ENCODE measurements at regions not wholly inside any gene's neighbourhood (a gene's known extent, or its start where the extent isn't known, plus 50 kb on each side); places are given as distances from the start of the nearest gene placed in this dataset.

- TF ChIP-seq CTCF (conservative IDR thresholded peaks at IDR 0.05; ENCODE audit: low read length) (peak; percentile 80), EZH2phosphoT487 (IDR thresholded peaks at IDR 0.05; ENCODE audit: borderline replicate concordance) (no peak)
These were observed 392.8 kb upstream of the CAMK1G start for GRCh38 chr1:209190591-209191261.

All from Loucy (cell line).